NCI-H128 (cell line): ENCODE measurements at regions not wholly inside any gene's neighbourhood (a gene's known extent, or its start where the extent isn't known, plus 50 kb on each side); places are given as distances from the start of the nearest gene placed in this dataset.

Experiments used
- DNase-seq: peaks from one replicate; lab custom pipeline; 2025; ENCODE audit not compliant: unreplicated experiment; lab: John Stamatoyannopoulos, UW

DNA sequence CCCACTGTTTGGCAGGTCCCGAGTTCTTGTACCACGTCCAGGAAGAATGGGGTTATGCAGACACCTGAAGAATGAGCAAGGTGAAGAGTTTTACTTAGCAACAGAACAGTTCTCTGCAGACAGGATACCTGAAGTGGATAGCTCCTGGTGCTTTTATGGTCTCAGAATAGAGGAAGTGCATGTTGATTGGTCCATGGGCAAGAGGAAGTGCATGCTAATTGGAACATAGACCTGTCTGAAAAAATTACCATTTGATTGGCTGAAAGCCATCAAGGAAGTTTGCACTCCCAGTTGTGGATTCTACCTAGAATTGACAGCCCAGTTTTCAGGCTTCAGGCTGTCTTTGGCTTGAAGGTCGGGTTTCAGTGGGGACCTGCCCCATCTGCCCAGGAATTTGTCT lies 887.5 kb downstream of the FAT4 start:
- no peak for DNase-seq

DNA sequence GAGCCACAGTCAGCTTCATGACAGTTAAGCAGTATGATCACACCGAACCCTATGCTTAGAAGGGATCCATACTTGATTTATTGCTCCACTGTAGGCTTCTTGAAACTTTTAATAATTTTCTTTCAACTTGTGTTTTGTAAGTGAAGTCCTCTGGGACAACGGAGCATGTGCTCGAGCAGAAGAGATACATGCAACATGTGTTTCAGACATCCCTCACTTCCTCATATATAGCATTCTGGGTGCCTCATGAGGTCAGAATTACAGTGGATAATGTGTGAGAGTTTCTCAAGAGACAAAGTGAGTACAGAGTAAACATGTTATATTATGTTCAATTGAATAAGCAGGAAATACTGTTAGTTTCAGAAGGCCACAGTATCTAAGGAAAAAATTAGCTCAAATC lies 893.2 kb downstream of the FAT4 start:
- DNase-seq, result no peak

DNA sequence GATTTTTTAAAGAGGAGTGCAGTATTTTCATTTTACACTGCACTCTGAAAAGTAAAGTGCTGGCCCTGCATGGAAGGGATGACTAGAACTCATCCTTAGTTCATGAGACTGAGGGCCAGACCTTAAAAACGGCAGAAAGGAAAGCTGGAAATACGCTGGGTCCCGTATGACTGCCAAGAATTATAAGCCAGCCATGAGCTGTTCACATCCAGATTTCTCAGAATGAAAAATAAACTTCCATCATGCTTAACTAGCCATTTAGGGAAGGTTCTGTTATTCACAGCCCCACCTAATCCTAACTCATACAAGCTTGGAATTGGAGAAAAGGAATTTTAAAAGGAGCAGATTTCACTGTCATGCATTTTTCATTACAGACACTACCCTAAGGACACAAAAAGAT lies 894.4 kb downstream of the FAT4 start:
- no peak for DNase-seq

DNA sequence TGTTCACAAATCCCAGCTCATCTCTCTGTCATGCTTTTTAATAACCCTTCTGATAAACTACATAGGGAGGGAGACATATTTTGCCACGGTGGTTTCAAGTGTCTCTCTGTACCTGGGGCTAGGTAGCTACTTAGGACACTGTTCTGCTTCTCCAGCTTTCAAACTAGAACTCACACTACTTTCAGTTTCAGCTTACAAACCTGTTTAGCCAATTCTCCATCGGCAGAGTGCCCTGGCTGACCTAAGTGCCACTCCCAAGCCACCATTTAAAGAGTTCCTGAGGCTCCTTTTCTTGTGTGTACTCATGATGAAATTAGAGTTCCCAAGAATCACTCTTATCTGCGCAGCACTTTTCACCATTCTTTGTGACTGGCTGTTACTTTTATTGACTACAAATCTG lies 899.2 kb downstream of the FAT4 start:
- no peak for DNase-seq

DNA sequence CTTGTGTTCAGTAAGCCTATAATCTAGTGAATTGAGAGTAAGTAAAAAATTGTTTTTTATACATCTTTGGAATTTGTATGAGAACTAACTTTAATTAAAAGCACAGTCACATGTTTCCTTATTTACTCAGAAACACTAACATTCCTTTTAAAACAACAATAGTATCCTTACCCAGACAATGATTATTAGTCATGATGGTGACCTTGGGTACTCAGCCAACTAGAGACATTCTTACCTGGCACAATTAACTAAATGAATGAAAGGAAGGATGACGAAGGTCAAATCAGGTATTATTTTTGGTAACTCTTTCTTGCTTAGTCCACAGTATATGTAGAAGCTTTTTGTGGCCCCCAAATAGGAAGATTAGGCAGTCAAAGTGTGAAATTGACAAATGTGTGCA lies 901.0 kb downstream of the FAT4 start:
- DNase-seq, result no peak

DNA sequence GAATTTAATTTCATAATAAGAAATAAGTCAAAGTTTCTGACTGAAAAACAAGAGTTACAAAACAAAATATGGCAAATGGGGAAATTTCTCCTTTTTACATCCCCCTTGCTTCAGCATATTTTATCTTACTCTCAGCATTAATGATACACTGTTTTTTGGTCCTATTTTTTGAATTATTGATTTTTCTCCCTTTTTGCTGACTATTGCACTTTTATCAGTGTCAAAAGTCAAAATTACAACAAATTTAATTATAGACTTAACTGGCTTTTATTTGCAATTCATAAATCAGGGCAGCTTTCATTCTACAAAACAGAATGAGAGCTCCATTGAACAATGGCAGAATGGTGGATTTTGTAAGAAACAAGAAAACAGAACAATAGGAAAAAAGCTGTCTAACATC lies 901.9 kb downstream of the FAT4 start:
- DNase-seq, result no peak

DNA sequence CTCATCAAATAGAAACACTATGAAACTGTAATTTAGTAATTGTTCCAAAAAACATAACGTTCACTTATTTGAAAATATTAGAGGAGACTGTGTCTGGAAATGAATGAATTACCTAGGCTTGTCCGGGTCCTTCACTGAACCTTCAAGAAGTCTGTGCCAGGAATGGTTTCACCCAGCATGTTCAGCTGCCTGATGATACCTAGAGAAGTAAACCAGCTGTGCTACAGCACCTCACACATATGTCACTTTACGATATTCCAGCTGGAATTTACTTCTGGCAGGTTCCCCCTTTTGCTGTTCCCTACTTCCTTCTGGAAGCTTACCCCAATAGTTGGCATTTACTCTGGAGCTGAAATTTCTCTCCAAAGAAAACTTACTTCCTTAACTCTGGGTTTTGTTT lies 906.5 kb downstream of the FAT4 start:
- no peak for DNase-seq

DNA sequence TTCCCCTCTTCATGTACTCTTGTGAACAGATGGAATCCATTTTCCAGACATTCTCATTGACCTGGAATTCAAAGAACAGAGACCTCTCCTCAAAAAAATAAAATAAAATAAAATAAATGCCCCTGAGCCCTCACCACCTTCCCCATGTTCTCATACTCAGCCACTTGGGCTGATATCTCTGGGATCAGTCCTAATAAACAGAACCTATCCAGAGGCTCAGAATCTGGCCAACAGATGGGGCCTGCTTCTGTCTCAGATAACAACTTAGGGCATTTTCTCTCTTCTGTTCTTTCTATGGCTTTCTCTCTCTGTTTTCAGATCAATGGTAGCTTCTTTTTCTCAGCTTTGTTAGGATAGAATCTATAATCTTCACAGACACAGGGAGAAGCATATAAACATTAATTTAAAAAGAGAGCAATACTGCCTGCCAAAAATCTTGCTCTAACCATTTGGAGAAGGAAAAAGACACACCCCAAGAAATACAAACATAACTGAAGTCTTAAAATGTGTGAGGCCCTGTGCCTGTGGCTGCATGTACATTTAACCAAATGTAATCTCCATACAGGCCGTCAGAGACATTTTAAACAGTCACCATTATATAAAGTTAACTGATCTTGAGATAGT lies 907.1 kb downstream of the FAT4 start:
- no peak for DNase-seq

DNA sequence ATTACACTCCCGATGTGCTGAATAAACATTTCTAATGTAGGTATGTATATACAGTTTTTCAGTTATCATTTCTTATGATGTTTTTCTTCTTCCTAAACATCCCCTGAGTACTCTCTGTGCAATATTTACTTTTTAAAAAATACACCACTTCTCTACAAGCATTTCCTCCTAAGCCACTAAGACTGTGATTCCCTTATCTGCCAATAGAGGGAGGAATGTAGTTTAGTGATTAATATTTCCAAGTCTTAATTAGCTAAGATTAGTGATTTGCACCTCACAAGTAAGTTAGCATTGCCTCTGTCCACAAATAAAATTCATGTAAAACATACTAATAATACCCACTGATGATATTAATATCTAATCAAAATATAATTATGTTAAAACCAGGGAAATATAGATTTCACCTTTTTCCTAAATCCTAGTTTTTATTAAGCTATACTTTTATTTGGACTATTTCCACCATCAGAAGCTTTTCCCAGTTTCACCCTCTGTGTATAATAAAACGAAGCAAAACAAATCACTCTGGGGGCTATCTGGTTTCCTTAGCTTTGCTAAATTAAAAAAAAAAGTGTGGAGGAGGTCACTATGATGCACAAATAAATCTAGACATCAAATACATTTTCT lies 909.1 kb downstream of the FAT4 start:
- DNase-seq, result no peak

DNA sequence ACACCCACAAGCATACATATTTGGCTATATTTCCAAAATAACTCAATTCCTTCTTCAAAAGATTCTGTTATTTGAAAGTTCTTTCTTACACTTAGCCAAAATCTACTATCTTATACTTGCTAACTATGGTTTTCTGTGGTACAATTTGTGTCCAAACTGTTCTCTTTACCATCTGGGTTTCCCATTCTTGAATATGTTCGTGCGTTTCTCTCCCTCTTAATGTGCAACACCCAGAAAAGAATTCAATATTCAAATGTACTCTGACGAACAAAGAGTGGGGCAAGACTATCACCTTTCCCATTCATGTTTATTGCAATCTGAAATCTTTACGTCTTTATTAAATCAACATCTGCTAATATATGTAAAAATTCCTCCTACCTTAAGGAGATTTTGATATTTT lies 912.7 kb downstream of the FAT4 start:
- DNase-seq, result no peak

DNA sequence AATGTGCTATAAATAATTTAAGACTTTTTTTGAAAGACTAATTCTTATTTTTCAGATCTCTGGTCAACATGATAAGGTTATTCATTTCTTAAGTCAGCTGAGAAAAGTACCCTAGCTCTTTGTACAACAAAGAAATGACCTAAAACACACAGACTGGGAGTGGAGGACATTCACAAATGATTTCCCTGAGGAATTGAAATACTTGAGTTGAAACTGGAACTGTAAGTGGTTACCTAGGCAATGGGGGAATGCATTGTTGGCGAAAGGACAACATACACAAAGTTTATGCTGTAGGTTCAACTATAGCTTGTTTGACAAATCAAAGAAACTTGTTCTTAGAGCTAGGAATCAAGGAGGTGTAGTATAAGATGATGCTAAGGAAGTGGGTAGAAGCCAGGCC lies 915.5 kb downstream of the FAT4 start:
- DNase-seq, result no peak

DNA sequence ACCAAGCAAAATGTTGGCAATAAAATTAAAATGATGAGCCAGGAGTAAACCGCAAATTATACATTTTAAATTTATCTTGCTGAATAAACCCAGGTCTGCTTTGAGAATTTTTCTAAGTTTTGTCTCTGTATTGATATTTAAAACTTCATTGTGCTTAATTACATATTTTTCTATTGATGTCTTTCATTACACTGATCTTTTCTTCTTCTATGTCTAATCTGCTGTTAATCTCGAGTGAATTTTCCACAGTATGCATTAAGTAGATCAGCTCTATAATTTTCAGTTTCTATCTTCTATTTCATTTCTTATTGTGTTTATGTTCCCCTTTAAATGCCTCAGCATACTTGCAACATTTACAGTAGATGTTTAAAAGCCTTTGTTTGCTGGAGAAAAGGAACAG lies 918.7 kb downstream of the FAT4 start:
- DNase-seq, result no peak

DNA sequence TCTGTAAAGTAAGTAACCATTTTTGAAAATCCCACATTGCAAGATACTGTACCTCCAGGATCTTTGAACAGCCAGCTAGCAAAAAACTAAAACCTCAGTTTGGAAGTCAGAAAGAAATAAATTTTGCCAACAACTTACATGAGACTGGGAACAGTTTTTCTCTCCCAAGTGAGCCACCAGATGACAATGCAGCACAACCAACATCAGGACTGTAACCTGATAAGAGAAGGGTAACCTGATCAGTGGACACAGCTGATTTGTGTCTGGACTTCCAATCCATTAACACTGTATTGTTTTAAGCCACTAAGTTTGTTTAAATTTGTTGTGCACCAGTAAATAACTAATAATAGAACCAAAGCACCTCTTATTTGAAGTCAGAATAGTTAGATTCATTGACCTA lies 923.3 kb downstream of the FAT4 start:
- no peak for DNase-seq

DNA sequence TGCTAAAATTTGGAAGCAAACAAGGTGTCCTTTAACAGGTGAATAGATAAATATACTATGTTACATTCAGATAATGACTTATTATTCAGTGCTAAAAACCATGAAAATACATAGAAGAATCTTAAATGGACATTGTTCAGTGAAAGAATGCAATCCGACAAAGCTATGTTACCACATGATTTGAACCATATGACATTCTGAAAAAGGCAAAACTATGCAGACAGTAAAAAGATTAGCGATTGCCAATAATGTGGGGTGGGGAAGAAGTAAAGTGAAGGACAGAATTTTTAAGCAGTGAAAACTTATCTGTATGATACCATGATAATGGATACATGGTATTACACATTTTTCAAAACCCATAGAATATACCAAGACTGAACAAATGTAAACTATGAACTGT lies 926.9 kb downstream of the FAT4 start:
- DNase-seq, result no peak

DNA sequence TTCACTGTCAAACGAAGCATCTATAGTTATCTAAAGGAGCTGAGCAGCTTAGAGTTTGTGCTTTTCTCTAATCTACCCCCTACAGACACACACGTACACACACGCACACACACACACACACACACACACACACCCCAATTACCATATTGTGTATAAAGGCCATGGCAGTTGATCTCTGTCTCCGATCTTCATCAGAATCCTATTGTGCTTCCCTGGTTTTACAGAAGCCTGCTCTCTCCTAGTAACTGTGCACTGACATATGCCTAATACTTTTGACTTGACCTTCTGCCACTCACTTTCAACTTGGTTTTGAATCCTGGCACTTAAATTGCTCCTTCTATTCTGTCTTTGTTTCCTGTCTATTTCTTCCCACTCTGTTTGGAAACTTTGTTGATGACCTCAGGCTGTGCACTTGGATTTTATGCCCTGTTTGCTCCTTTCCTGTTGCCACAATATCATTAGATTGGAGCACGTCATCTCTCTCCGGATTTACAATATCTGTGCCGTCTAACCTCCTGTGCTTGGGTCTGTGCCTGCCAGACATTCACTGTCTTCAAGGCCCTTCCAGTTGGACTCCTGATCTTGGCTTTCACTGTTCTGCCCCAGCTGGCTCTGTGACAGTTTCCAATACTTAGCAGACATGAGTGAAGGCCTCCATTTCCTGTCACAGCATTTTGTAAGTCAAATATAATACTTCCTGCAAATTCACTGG lies 928.1 kb downstream of the FAT4 start:
- DNase-seq, result no peak

DNA sequence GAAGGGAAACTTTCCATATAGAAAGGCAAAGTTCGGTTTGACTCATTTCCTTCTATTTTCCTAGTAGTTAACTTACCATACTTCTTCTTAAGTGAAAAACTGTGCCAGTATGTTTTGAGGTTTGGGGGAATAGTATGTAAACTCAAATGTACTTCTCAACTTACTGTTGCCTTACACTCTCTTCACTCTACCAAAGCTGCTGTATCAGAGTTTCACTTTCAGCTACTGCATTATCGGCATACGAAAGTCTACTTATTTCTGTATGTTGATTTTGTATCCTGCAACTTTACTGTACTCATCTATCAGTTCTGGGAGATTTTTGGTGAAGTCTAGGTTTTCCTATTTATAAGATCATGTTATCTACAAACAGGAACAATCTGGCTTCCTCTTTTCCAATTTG lies 932.7 kb downstream of the FAT4 start:
- no peak for DNase-seq

DNA sequence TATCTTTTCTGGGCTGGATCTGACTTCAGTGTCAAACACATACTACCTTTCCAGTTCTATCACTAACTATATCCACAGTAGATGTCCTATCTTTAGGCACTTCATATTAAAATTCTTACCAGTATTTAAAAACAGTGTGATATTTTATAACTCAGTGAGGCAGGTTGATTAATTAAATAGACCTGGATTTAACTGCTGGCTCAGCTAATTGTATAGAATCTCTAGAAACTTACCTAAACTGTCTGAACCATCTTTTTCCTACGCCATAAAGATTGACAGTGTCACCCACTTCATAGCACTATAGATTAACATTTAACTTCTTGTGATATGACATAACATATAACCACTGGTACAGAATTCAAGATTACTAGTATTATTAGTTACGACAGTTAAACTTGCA lies 935.3 kb downstream of the FAT4 start:
- no peak for DNase-seq

DNA sequence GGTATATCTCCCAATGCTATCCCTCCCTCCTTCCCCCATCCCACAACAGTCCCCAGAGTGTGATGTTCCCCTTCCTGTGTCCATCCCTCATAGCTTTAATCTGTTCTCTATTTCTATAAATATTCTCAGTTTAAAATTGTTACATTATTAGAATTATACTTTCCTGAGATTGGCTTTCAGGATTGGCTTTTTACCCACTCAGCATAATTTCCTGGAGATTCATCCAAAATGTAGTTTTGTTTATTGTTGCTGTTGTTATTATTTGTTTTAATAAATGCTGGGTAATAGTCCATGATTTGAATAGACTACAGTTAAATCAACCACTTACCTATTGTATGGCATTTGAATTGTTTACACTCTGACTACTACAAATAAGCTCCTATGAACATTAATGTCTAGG lies 936.4 kb downstream of the FAT4 start:
- DNase-seq, result no peak

DNA sequence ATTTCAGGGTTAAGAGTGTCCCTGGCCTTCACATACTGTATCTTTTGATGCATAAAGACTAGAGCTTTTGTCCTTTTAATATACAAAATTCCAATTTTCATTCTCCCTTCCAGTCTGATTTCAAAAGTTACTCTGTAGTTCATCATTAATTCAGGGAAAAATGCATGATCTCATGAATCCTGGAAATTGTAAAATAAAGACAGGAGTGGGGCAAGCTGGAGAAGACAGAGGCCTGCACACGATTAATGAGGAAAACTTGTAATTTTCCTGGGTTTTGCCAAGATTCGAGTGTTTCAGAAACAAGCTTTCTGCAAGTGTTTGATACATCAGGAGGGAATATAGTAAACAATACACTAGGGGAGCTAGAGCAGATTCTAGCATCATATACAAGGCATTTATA lies 947.9 kb downstream of the FAT4 start:
- no peak for DNase-seq

DNA sequence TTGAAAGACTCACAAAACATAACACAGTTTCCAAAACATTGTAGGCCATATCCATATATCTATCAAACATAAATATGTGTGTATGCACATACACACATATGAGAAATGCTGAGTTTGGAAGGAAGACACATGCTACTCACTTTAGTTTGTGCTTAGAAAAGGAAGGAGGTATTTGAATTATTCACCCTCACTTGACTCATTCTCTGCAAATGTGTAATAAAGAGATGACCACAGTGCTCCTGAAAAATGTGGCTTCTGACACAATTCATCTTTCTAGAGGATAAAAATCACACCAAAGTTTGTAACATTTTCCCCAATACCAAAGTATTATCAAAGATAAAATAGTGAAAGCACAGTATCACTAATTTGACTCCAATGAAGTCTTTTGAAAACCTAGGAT lies 950.1 kb downstream of the FAT4 start:
- no peak for DNase-seq

DNA sequence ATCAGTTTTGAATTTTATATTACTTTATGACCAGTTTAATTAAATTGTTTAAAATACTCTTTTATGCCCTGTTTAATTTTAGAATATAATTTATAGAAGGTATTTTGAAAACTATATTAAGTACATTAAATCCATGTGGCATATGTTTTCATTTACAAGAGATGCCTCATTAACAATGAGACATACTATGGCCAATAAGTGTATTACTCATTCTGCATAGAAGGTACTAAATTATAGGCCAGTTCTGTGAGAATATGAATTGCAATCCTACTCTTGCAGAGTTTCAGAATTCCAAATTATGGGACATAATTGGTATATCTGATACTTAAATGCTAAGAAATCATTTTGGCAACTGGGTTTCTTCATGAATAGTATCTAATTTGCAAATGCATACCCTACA lies 951.1 kb downstream of the FAT4 start:
- no peak for DNase-seq

DNA sequence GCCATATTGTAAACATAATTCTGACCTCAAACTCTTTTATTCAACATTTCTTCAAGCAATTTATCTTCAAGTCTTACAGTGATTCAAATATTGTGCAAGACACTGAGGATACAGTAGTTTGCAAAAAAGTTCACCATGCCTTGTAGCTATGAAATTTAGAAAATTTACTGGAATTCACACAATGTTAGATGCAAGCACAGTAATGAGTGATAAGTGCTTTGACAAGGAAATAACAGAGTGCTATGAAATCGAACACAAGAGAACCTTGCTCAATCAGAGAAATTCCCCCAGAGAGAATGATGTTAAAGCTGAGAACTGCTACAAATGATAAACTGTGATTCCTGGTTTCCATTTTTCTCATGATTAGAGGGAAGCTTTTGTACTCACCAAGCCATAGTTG lies 952.9 kb downstream of the FAT4 start:
- no peak for DNase-seq

DNA sequence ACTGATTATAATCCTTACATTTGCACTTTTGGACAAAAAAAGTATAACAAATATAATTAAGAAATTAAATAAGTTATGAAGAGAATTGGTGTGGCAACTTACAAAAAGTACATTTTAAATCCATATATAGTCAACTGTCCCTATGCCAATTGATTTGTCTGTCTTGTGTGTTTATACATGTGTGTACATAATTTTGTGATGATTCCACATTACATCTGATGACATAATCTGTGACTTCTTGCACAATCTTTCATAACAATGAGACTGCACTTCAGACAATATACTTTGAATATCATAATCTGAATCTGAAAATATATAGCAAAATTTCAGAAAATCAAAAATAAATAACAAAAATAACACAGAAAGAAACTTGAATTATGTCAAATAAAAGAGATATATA lies 953.4 kb downstream of the FAT4 start:
- DNase-seq, result no peak
